ENCODE measurements at regions not wholly inside any gene's neighbourhood (a gene's known extent, or its start where the extent isn't known, plus 50 kb on each side); places are given as distances from the start of the nearest gene placed in this dataset.

GRCh38 chr5:143730112-143730801 lies 81.7 kb upstream of the HMHB1 start:
- TF ChIP-seq, protein P1, sequence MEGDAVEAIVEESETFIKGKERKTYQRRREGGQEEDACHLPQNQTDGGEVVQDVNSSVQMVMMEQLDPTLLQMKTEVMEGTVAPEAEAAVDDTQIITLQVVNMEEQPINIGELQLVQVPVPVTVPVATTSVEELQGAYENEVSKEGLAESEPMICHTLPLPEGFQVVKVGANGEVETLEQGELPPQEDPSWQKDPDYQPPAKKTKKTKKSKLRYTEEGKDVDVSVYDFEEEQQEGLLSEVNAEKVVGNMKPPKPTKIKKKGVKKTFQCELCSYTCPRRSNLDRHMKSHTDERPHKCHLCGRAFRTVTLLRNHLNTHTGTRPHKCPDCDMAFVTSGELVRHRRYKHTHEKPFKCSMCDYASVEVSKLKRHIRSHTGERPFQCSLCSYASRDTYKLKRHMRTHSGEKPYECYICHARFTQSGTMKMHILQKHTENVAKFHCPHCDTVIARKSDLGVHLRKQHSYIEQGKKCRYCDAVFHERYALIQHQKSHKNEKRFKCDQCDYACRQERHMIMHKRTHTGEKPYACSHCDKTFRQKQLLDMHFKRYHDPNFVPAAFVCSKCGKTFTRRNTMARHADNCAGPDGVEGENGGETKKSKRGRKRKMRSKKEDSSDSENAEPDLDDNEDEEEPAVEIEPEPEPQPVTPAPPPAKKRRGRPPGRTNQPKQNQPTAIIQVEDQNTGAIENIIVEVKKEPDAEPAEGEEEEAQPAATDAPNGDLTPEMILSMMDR (IDR thresholded peaks at IDR 0.05; ENCODE audit: insufficient read depth, low read length, poor library complexity, severe bottlenecking) = no peak
- no peak overlapping the region for H3K4me3 ChIP-seq (replicated peaks; ENCODE audit: low read depth, low read length)
- no peaks in the 10 kb centered on the region for H3K36me3 ChIP-seq (ENCODE audit: control insufficient read depth, insufficient read depth, low read length)
- DNase-seq (ENCODE audit: extremely low read depth, insufficient read length) = no peak
- no peaks in the 10 kb centered on the region for H3K27me3 ChIP-seq (replicated peaks; ENCODE audit: control insufficient read depth, insufficient read depth, low read length)

DNA sequence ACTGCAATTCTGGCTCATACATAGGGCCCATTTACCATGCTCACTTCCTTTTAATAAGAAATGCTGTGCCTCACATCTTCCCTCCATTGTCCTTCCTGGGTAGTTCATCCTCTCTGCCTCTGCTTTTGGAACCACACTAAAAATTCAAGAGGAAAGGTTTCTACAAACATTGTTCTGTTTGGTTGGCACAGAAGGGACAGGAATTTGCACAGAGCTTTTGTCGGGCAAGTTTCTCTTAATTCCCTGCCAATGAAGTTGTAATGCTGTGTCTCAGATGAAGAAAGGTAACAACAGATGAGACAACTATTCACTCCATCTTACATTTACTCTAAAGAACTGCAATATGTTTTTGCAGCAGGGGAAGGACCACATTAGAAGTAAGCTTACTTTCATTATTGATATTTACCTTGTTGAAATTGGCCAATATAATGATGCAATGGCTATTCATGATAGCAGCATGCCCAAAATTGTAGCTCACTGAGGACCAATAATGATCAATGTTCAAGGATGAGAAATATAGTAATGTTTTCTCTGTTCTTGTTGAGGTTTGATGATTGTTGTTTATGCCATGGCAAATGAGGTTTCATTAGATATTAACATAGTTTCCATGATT lies 82.5 kb upstream of the HMHB1 start:
- no peak for DNase-seq (ENCODE audit: extremely low read depth, insufficient read length)
- TF ChIP-seq, protein P1 (IDR thresholded peaks at IDR 0.05; ENCODE audit: insufficient read depth, low read length, poor library complexity, severe bottlenecking) = no peak
- no peak overlapping the region for H3K4me3 ChIP-seq (replicated peaks; ENCODE audit: low read depth, low read length)
- H3K36me3 ChIP-seq (ENCODE audit: control insufficient read depth, insufficient read depth, low read length) = no peaks in the 10 kb centered on the region
- H3K27me3 ChIP-seq (replicated peaks; ENCODE audit: control insufficient read depth, insufficient read depth, low read length) = no peaks in the 10 kb centered on the region

DNA sequence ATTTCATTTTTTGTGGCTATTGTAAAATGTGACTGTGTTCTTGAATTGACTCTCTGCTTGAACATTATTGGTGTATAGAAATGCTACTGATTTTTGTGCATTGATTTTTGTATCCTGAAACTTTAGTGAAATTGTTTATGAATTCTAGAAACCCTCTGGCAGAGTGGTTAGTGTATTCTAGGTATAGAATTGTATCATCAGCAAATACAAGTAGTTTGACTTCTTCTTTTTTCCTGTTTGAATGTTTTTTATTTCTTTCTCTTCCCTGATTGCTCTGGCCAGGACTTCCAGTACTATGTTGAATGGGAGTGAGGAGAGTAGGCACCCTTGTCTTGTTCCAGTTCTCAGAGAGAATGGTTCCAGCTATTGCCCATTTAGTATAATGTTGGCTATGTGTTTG lies 88.8 kb upstream of the HMHB1 start:
- Histone ChIP-seq H3K36me3 (ENCODE audit: control insufficient read depth, insufficient read depth, low read length) (no peaks in the 10 kb centered on the region), H3K27me3 (replicated peaks; ENCODE audit: control insufficient read depth, insufficient read depth, low read length) (no peaks in the 10 kb centered on the region), H3K4me3 (replicated peaks; ENCODE audit: low read depth, low read length) (no peak overlapping the region)
- TF ChIP-seq, protein P1 (IDR thresholded peaks at IDR 0.05; ENCODE audit: insufficient read depth, low read length, poor library complexity, severe bottlenecking) = no peak
- DNase-seq (ENCODE audit: extremely low read depth, insufficient read length) = no peak

GRCh38 chr5:143721925-143722324 lies 90.0 kb upstream of the HMHB1 start:
- no peak for DNase-seq (ENCODE audit: extremely low read depth, insufficient read length)
- TF ChIP-seq, protein P1 (IDR thresholded peaks at IDR 0.05; ENCODE audit: insufficient read depth, low read length, poor library complexity, severe bottlenecking) = no peak
- H3K27me3 ChIP-seq (replicated peaks; ENCODE audit: control insufficient read depth, insufficient read depth, low read length) = no peaks in the 10 kb centered on the region
- H3K4me3 ChIP-seq (replicated peaks; ENCODE audit: low read depth, low read length) = no peak overlapping the region
- no peaks in the 10 kb centered on the region for H3K36me3 ChIP-seq (ENCODE audit: control insufficient read depth, insufficient read depth, low read length)

DNA sequence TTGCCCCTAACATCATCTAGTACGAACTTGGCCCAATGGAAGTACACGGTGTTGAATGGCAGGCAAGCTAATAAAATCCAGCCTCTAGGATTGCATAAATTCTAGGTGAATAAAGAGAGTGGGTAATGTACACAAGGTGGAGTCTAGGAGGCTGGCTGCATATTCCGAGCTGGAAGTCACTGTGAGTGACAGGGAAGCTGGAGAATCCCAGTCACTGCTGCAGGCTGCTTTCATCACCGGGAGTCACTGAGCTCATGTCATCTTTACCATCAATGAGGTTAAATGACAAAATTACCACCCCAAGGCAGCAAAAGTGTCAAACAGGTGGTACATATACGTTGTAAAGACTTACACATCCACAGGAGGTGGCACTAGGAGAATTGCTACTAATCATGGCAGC lies 91.3 kb upstream of the HMHB1 start:
- Histone ChIP-seq H3K27me3 (replicated peaks; ENCODE audit: control insufficient read depth, insufficient read depth, low read length) (no peaks in the 10 kb centered on the region), H3K4me3 (replicated peaks; ENCODE audit: low read depth, low read length) (no peak overlapping the region)
- TF ChIP-seq, protein P1 (IDR thresholded peaks at IDR 0.05; ENCODE audit: insufficient read depth, low read length, poor library complexity, severe bottlenecking) = no peak

More for the DNA sequence above, 91.3 kb upstream of the HMHB1 start:
- DNase-seq (ENCODE audit: extremely low read depth, insufficient read length) = no peak
- H3K36me3 ChIP-seq (ENCODE audit: control insufficient read depth, insufficient read depth, low read length) = no peaks in the 10 kb centered on the region
